Sigmoid colon (tissue), 6 donors: ENCODE measurements at regions not wholly inside any gene's neighbourhood (a gene's known extent, or its start where the extent isn't known, plus 50 kb on each side); places are given as distances from the start of the nearest gene placed in this dataset.

ENCODE experiments used
- DNase-seq: peaks from one replicate; pipeline ENCODE4 v3.0.0-alpha.2; 2019
- H3K27ac ChIP-seq, 4 donors: fragments of 200-600 bp; sonication (generic); one replicate each; pipeline ENCODE4 v1.5.1; 2016 to 2019; ENCODE audit warnings: mild to moderate bottlenecking in 1 of 4
- H3K27me3 ChIP-seq, 3 donors: fragments of 200-600 bp; sonication (generic); one replicate each; pipeline ENCODE4 v1.5.1; 2019; ENCODE audit warnings: mild to moderate bottlenecking in 1 of 3
- H3K36me3 ChIP-seq, 4 donors: fragments of 200-600 bp; sonication (generic); one replicate each; pipeline ENCODE4 v1.5.1; 2016 to 2019
- H3K4me1 ChIP-seq, 4 donors: fragments of 200-600 bp; sonication (generic); one replicate each; pipeline ENCODE4 v1.5.1; 2017 to 2019
- H3K4me3 ChIP-seq, 4 donors: fragments of 200-600 bp; sonication (generic); one replicate each; pipeline ENCODE4 v1.5.1; 2017 to 2019; ENCODE audit warnings: mild to moderate bottlenecking in 2 of 4, moderate library complexity in 1 of 4
- H3K9me3 ChIP-seq, 4 donors: fragments of 200-600 bp in 3 of 4; sonication (generic) in 3 of 4; one replicate each; pipeline versions ENCODE4 v1.5.1 to v1.6.1; 2013 to 2019
- EP300 ChIP-seq, 4 donors: sonication (generic); formaldehyde crosslinking; IDR thresholded peaks; one replicate each; pipeline ENCODE4 v1.6.1; 2017; ENCODE audit warnings: antibody characterized with exemption in 4 of 4
- POLR2A ChIP-seq, 2 donors: fragments of 450-650 bp; IDR thresholded peaks; one replicate each; pipeline ENCODE4 v1.6.1; 2016; ENCODE audit warnings: antibody characterized with exemption in 2 of 2, mild to moderate bottlenecking in 2 of 2, moderate library complexity in 2 of 2
- POLR2AphosphoS5 ChIP-seq, 4 donors: sonication (generic); formaldehyde crosslinking; IDR thresholded peaks; one replicate each; pipeline ENCODE4 v1.6.1; 2017; ENCODE audit warnings: antibody characterized with exemption in 4 of 4
- WGBS, 2 donors: extraction: QIAGEN DNeasy Blood & Tissue Kit; methylation state at CpG; one replicate each; pipeline ENCODE4 v1.1.7; 2013; 5-methylcytosine and 5-hydroxymethylcytosine counted together
- intact Hi-C: fragments of 100-400 bp; cut with DNase I; formaldehyde crosslinking; loops from one replicate; pipeline ENCODE4 v1.15.1; 2023
- TF ChIP-seq, protein P1 (sequence below), 4 experiments: fragments of 450-650 bp in 3 of 4; fragments of 200-600 bp in 1 of 4; IDR thresholded peaks; one replicate each; pipeline ENCODE4 v1.5.1; 2016 to 2019; ENCODE audit warnings: antibody characterized with exemption in 4 of 4, mild to moderate bottlenecking in 3 of 4, moderate library complexity in 2 of 4
- donor health status: healthy with polysubstance abuse.
- donor health status: healthy.

GRCh38 chr13:34502011-34502410 is 440.1 kb upstream of the NBEA start:
- no peak for DNase-seq
- Histone ChIP-seq H3K27me3 (no peaks in the 10 kb centered on the region), H3K4me1 (peaks cover 0 to 3% (median 0%) of the 10 kb centered on the region in 4 donors), H3K9me3 (no peaks in the 10 kb centered on the region), H3K4me3 (no peak overlapping the region), H3K27ac (no peak overlapping the region), H3K36me3 (no peaks in the 10 kb centered on the region)
- intact Hi-C loops, result no loop called here
- WGBS, 2 donors, result 90 to 96% methylated on average over 2 of the region's 2 CpGs
- TF ChIP-seq, protein P1, sequence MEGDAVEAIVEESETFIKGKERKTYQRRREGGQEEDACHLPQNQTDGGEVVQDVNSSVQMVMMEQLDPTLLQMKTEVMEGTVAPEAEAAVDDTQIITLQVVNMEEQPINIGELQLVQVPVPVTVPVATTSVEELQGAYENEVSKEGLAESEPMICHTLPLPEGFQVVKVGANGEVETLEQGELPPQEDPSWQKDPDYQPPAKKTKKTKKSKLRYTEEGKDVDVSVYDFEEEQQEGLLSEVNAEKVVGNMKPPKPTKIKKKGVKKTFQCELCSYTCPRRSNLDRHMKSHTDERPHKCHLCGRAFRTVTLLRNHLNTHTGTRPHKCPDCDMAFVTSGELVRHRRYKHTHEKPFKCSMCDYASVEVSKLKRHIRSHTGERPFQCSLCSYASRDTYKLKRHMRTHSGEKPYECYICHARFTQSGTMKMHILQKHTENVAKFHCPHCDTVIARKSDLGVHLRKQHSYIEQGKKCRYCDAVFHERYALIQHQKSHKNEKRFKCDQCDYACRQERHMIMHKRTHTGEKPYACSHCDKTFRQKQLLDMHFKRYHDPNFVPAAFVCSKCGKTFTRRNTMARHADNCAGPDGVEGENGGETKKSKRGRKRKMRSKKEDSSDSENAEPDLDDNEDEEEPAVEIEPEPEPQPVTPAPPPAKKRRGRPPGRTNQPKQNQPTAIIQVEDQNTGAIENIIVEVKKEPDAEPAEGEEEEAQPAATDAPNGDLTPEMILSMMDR (IDR thresholded peaks at IDR 0.05), result no peak
- TF ChIP-seq POLR2A (IDR thresholded peaks at IDR 0.05), result no peak
- no peak for TF ChIP-seq EP300 (IDR thresholded peaks at IDR 0.05)
- TF ChIP-seq POLR2AphosphoS5 (IDR thresholded peaks at IDR 0.05), result no peak

DNA sequence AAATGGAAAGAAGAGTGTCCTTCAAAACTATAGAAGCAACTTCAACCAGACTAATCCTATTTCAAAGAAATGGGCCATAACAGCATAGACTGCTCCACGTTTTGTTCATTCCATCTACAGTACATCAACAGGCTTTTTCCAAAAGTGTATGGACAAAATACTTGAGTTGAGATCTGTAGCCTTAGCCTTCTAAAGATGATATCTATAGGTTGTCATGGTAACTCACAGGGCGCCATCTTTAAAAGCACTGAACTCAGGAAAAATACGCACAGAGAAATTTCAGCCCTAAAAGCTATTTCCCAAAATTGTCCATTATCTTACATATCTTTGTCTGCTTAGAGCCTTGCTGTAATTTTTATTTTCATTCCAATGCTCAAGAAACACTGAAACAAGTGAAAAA is 439.4 kb upstream of the NBEA start:
- DNase-seq, result no peak
- Histone ChIP-seq H3K27ac (no peak overlapping the region), H3K27me3 (no peaks in the 10 kb centered on the region), H3K4me1 (peaks cover 0 to 3% (median 0%) of the 10 kb centered on the region in 4 donors), H3K9me3 (no peaks in the 10 kb centered on the region), H3K36me3 (no peaks in the 10 kb centered on the region), H3K4me3 (no peak overlapping the region)
- 91 to 93% methylated on average over 3 of the region's 3 CpGs for WGBS, 2 donors
- intact Hi-C loops, result no loop called here
- TF ChIP-seq EP300 (IDR thresholded peaks at IDR 0.05), result no peak
- TF ChIP-seq POLR2AphosphoS5 (IDR thresholded peaks at IDR 0.05), result no peak
- TF ChIP-seq, protein P1 (IDR thresholded peaks at IDR 0.05), result no peak
- no peak for TF ChIP-seq POLR2A (IDR thresholded peaks at IDR 0.05)

DNA sequence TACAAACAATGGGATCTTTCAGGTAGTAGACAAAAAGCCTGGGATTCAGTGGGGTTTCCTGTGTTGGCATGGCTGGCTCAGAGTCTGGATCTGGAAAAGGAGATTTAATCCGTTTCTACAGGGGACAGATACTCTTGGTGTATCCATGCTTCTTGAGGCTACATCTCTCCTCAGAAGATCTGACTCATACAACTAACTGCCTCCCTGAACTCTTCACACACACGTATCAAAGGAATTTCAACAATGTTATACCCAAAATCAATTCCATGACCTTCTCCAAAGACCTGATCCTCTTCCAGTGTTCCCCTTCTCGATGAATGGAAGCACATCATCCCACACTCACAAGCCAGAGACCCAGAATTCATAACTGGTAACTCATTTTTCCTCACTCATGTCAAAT is 435.3 kb upstream of the NBEA start:
- DNase-seq, result no peak
- intact Hi-C loops, result no loop called here
- H3K4me1 ChIP-seq, result no peaks in the 10 kb centered on the region
- 86 to 87% methylated on average over 3 of the region's 3 CpGs for WGBS, 2 donors
- H3K27ac ChIP-seq, result no peak overlapping the region
- H3K36me3 ChIP-seq, result no peaks in the 10 kb centered on the region
- H3K4me3 ChIP-seq, result no peak overlapping the region
- TF ChIP-seq POLR2A (IDR thresholded peaks at IDR 0.05), result no peak
- no peak for TF ChIP-seq EP300 (IDR thresholded peaks at IDR 0.05)
- TF ChIP-seq POLR2AphosphoS5 (IDR thresholded peaks at IDR 0.05), result no peak
- TF ChIP-seq, protein P1 (IDR thresholded peaks at IDR 0.05), result no peak
- no peaks in the 10 kb centered on the region for H3K9me3 ChIP-seq
- no peaks in the 10 kb centered on the region for H3K27me3 ChIP-seq

GRCh38 chr13:34507630-34508029 is 434.4 kb upstream of the NBEA start:
- Histone ChIP-seq H3K9me3 (no peaks in the 10 kb centered on the region), H3K4me3 (no peak overlapping the region), H3K36me3 (no peaks in the 10 kb centered on the region), H3K4me1 (no peaks in the 10 kb centered on the region), H3K27me3 (no peaks in the 10 kb centered on the region), H3K27ac (no peak overlapping the region)
- intact Hi-C loops, result no loop called here
- no peak for TF ChIP-seq POLR2A (IDR thresholded peaks at IDR 0.05)
- no peak for DNase-seq
- WGBS, 2 donors, result 95% methylated on average over 4 of the region's 4 CpGs

DNA sequence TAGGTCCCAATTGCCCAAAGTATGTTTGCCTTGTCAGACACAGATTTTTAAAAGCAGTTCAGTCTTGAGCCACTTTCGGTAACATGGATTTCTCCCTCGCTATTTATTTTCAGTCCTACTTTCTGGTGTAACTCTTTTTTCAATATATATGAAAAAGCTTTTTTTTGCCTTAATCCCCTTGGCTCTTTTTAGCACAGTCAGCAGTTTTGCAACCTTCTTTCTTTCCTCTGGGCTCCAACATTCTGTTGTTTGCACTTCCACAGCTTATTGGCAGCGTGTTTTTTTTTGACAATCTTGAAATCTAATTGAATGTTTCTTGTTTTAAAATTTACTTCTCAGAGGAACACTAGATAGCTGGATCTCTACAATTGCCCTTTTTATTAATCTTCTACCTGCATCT is 429.3 kb upstream of the NBEA start:
- no peak for DNase-seq
- WGBS, 2 donors, result 87 to 92% methylated on average over 3 of the region's 3 CpGs
- TF ChIP-seq EP300 (IDR thresholded peaks at IDR 0.05) (no peak), POLR2A (IDR thresholded peaks at IDR 0.05) (no peak), POLR2AphosphoS5 (IDR thresholded peaks at IDR 0.05) (no peak)
- TF ChIP-seq, protein P1 (IDR thresholded peaks at IDR 0.05), result no peak
- Histone ChIP-seq H3K9me3 (no peaks in the 10 kb centered on the region), H3K27ac (no peak overlapping the region), H3K4me3 (no peak overlapping the region), H3K27me3 (no peaks in the 10 kb centered on the region), H3K4me1 (peaks cover 0 to 4% (median 0%) of the 10 kb centered on the region in 4 donors), H3K36me3 (no peaks in the 10 kb centered on the region)
- intact Hi-C loops, result no loop called here
